ENCODE measurements at regions not wholly inside any gene's neighbourhood (a gene's known extent, or its start where the extent isn't known, plus 50 kb on each side); places are given as distances from the start of the nearest gene placed in this dataset.

- Histone ChIP-seq H3K27me3 (no peaks in the 10 kb centered on the region), H3K4me1 (no peaks in the 10 kb centered on the region), H3K27ac (no peak overlapping the region), H3K9me3 (no peaks in the 10 kb centered on the region), H3K4me3 (no peak overlapping the region), H3K36me3 (no peaks in the 10 kb centered on the region)
- intact Hi-C loops (cut with DNase I; ENCODE audit: low total_unique reads): no loop called here
- DNase-seq: no peak
- TF ChIP-seq CTCF (IDR thresholded peaks at IDR 0.05): no peak
These were observed 367.2 kb upstream of the MAN1A1 start for GRCh38 chr6:119716668-119717270.

GRCh38 chr6:119713903-119714302, 364.3 kb upstream of the MAN1A1 start:
- Histone ChIP-seq H3K36me3 (no peaks in the 10 kb centered on the region), H3K27ac (no peak overlapping the region), H3K27me3 (no peaks in the 10 kb centered on the region), H3K4me1 (no peaks in the 10 kb centered on the region), H3K9me3 (no peaks in the 10 kb centered on the region), H3K4me3 (no peak overlapping the region)
- TF ChIP-seq CTCF (IDR thresholded peaks at IDR 0.05): no peak
- no peak for DNase-seq
- intact Hi-C loops (cut with DNase I; ENCODE audit: low total_unique reads): no loop called here

GRCh38 chr6:119686644-119687043, 337.1 kb upstream of the MAN1A1 start:
- H3K27ac ChIP-seq: no peak overlapping the region
- H3K4me1 ChIP-seq: no peaks in the 10 kb centered on the region
- H3K27me3 ChIP-seq: no peaks in the 10 kb centered on the region
- H3K4me3 ChIP-seq: no peak overlapping the region
- no peak for TF ChIP-seq CTCF (IDR thresholded peaks at IDR 0.05)
- intact Hi-C loops (cut with DNase I; ENCODE audit: low total_unique reads): no loop called here
- H3K9me3 ChIP-seq: no peaks in the 10 kb centered on the region
- DNase-seq: no peak
- no peaks in the 10 kb centered on the region for H3K36me3 ChIP-seq

- Histone ChIP-seq H3K27ac (no peak overlapping the region), H3K36me3 (no peaks in the 10 kb centered on the region), H3K4me1 (no peaks in the 10 kb centered on the region), H3K27me3 (no peaks in the 10 kb centered on the region), H3K4me3 (no peak overlapping the region), H3K9me3 (no peaks in the 10 kb centered on the region)
- no peak for DNase-seq
- no peak for TF ChIP-seq CTCF (IDR thresholded peaks at IDR 0.05)
- intact Hi-C loops (cut with DNase I; ENCODE audit: low total_unique reads): no loop called here
These were observed 336.7 kb upstream of the MAN1A1 start for GRCh38 chr6:119686240-119686639.

GRCh38 chr6:119683671-119684070, 334.1 kb upstream of the MAN1A1 start:
- no peak overlapping the region for H3K4me3 ChIP-seq
- H3K27me3 ChIP-seq: no peaks in the 10 kb centered on the region
- no peak for TF ChIP-seq CTCF (IDR thresholded peaks at IDR 0.05)
- intact Hi-C loops (cut with DNase I; ENCODE audit: low total_unique reads): no loop called here
- no peak overlapping the region for H3K27ac ChIP-seq
- no peaks in the 10 kb centered on the region for H3K4me1 ChIP-seq
- H3K9me3 ChIP-seq: no peaks in the 10 kb centered on the region
- no peaks in the 10 kb centered on the region for H3K36me3 ChIP-seq
- DNase-seq: no peak

- no peak overlapping the region for H3K4me3 ChIP-seq
- intact Hi-C loops (cut with DNase I; ENCODE audit: low total_unique reads): no loop called here
- DNase-seq: no peak
- no peaks in the 10 kb centered on the region for H3K36me3 ChIP-seq
- no peak overlapping the region for H3K27ac ChIP-seq
- no peaks in the 10 kb centered on the region for H3K4me1 ChIP-seq
- no peaks in the 10 kb centered on the region for H3K27me3 ChIP-seq
- H3K9me3 ChIP-seq: no peaks in the 10 kb centered on the region
- TF ChIP-seq CTCF (IDR thresholded peaks at IDR 0.05): no peak
These were observed 333.5 kb upstream of the MAN1A1 start for GRCh38 chr6:119683031-119683430.

Data from tibial artery (tissue), 4 donors.